Liver (tissue), 7 donors: ENCODE measurements at regions not wholly inside any gene's neighbourhood (a gene's known extent, or its start where the extent isn't known, plus 50 kb on each side); places are given as distances from the start of the nearest gene placed in this dataset.

Experiments used
- DNase-seq: peaks from one replicate; pipeline ENCODE4 v3.0.0-alpha.2; 2017; ENCODE audit warnings: low spot score
- H3K27ac ChIP-seq, 2 donors: one replicate each; pipeline ENCODE4 v1.7.0; 2013; ENCODE audit warnings: inconsistent platforms in 2 of 2, low read length in 2 of 2, control low read depth in 1 of 2, low read depth in 1 of 2, mild to moderate bottlenecking in 1 of 2
- H3K27me3 ChIP-seq, 4 donors: one replicate each; pipeline versions ENCODE4 v1.6.1 to v1.7.0; 2013; ENCODE audit warnings: low read length in 3 of 4, inconsistent platforms in 1 of 4, mild to moderate bottlenecking in 1 of 4, moderate library complexity in 1 of 4; ENCODE audit not compliant: control insufficient read depth in 4 of 4, insufficient read depth in 4 of 4
- H3K36me3 ChIP-seq, 4 donors: one replicate each; pipeline versions ENCODE4 v1.6.1 to v1.7.0; 2013; ENCODE audit warnings: low read length in 3 of 4, mild to moderate bottlenecking in 3 of 4, low read depth in 1 of 4, moderate library complexity in 1 of 4; ENCODE audit not compliant: control insufficient read depth in 4 of 4, insufficient read depth in 3 of 4
- H3K4me1 ChIP-seq, 4 donors: one replicate each; pipeline versions ENCODE4 v1.6.1 to v1.7.0; 2013; ENCODE audit warnings: low read length in 3 of 4, mild to moderate bottlenecking in 3 of 4, moderate library complexity in 1 of 4; ENCODE audit not compliant: control insufficient read depth in 4 of 4, insufficient read depth in 4 of 4
- H3K4me3 ChIP-seq, 3 donors: one replicate each; pipeline versions ENCODE4 v1.6.1 to v1.7.0; 2013; ENCODE audit warnings: low read length in 3 of 3, control low read depth in 1 of 3, low read depth in 1 of 3, mild to moderate bottlenecking in 1 of 3
- H3K9ac ChIP-seq, 2 donors: one replicate each; pipeline ENCODE4 v1.7.0; 2013; ENCODE audit warnings: low read length in 2 of 2, mild to moderate bottlenecking in 2 of 2, moderate library complexity in 2 of 2, control low read depth in 1 of 2, low read depth in 1 of 2
- H3K9me3 ChIP-seq, 4 donors: one replicate each; pipeline versions ENCODE4 v1.6.1 to v1.7.0; 2013; ENCODE audit warnings: low read length in 3 of 4; ENCODE audit not compliant: control insufficient read depth in 4 of 4
- ATF3 ChIP-seq: IDR thresholded peaks from 2 replicates; pipeline ENCODE4 v1.6.1; 2016; ENCODE audit warnings: antibody characterized with exemption
- EGR1 ChIP-seq, 2 donors: IDR thresholded peaks; 2 replicates each; pipeline ENCODE4 v1.6.1; 2016 to 2018; ENCODE audit warnings: antibody characterized with exemption in 2 of 2, low read depth in 2 of 2
- FOXA2 ChIP-seq: IDR thresholded peaks from 2 replicates; pipeline ENCODE4 v1.6.1; 2016; ENCODE audit warnings: antibody characterized with exemption
- HNF4A ChIP-seq, 2 donors: conservative IDR thresholded peaks; 2 replicates each; pipeline ENCODE4 v1.6.1; 2016; ENCODE audit warnings: antibody characterized with exemption in 2 of 2, mild to moderate bottlenecking in 2 of 2
- REST ChIP-seq: IDR thresholded peaks from 2 replicates; pipeline ENCODE4 v1.6.1; 2016; ENCODE audit warnings: antibody characterized with exemption, mild to moderate bottlenecking
- TAF1 ChIP-seq: conservative IDR thresholded peaks from 2 replicates; pipeline ENCODE4 v1.6.1; 2016; ENCODE audit warnings: antibody characterized with exemption, mild to moderate bottlenecking
- ZBTB33 ChIP-seq: IDR thresholded peaks from 2 replicates; pipeline ENCODE4 v1.6.1; 2016; ENCODE audit warnings: antibody characterized with exemption
- WGBS: extraction: QIAGEN DNeasy Blood & Tissue Kit; methylation state at CpG from one replicate; pipeline ENCODE4 v1.1.7; 2013; 5-methylcytosine and 5-hydroxymethylcytosine counted together
- donor health status: healthy.
- donor health status: healthy.
- donor health status: healthy.
- donor health status: healthy.

GRCh38 chr12:24708043-24708442 is 240.9 kb downstream of the BCAT1 start:
- H3K9me3 ChIP-seq = no peaks in the 10 kb centered on the region
- H3K4me3 ChIP-seq = no peak overlapping the region
- WGBS = 6% methylated on average over 1 of the region's 1 CpG
- DNase-seq = no peak
- H3K27me3 ChIP-seq = no peaks in the 10 kb centered on the region
- no peak for TF ChIP-seq REST
- no peak for TF ChIP-seq TAF1
- TF ChIP-seq ZBTB33 = no peak
- no peak for TF ChIP-seq HNF4A (conservative IDR thresholded peaks at IDR 0.05)
- TF ChIP-seq FOXA2 = no peak
- H3K9ac ChIP-seq = no peak overlapping the region
- H3K27ac ChIP-seq = no peak overlapping the region
- H3K36me3 ChIP-seq = no peaks in the 10 kb centered on the region
- H3K4me1 ChIP-seq = no peaks in the 10 kb centered on the region

- H3K9ac ChIP-seq = no peak overlapping the region
- no peak overlapping the region for H3K4me3 ChIP-seq
- no peaks in the 10 kb centered on the region for H3K4me1 ChIP-seq
- H3K36me3 ChIP-seq = no peaks in the 10 kb centered on the region
- H3K27me3 ChIP-seq = no peaks in the 10 kb centered on the region
- 77% methylated on average over 1 of the region's 1 CpG for WGBS
- DNase-seq = no peak
- no peaks in the 10 kb centered on the region for H3K9me3 ChIP-seq
- TF ChIP-seq EGR1 (IDR thresholded peaks at IDR 0.05; ENCODE audit: low read depth in 2 of 2) = no peak
- TF ChIP-seq ZBTB33 = no peak
- H3K27ac ChIP-seq = no peak overlapping the region
Observed at GRCh38 chr12:24707334-24707733, 241.6 kb downstream of the BCAT1 start.

- Histone ChIP-seq H3K9me3 (no peaks in the 10 kb centered on the region), H3K27me3 (no peaks in the 10 kb centered on the region), H3K9ac (no peak overlapping the region), H3K4me3 (no peak overlapping the region), H3K4me1 (no peaks in the 10 kb centered on the region), H3K36me3 (no peaks in the 10 kb centered on the region), H3K27ac (no peak overlapping the region)
- DNase-seq = no peak
- 59% methylated on average over 4 of the region's 4 CpGs for WGBS
- TF ChIP-seq REST (peak; percentile 26), ATF3 (no peak)
Observed at GRCh38 chr12:24705741-24706358, 243.1 kb downstream of the BCAT1 start.
